ENCODE measurements at regions not wholly inside any gene's neighbourhood (a gene's known extent, or its start where the extent isn't known, plus 50 kb on each side); places are given as distances from the start of the nearest gene placed in this dataset.

- DNase-seq, result no peak
- Histone ChIP-seq H3K27me3 (no peaks in the 10 kb centered on the region), H3K4me3 (no peak overlapping the region), H3K36me3 (no peaks in the 10 kb centered on the region), H3K27ac (no peak overlapping the region), H3K9me3 (no peaks in the 10 kb centered on the region), H3K4me1 (no peaks in the 10 kb centered on the region)
- intact Hi-C loops (cut with DNase I; ENCODE audit: low total_unique reads) (no loop called here), in situ Hi-C loops (cut with MboI; ENCODE audit: low pct_ligation_motif_present in 1 of 4, low pct_unique_long_range_greater_than_20kb in 1 of 4, low sequenced_read_pairs in 3 of 4) (no loop called here)
- TF ChIP-seq CTCF (IDR thresholded peaks at IDR 0.05), result no peak
- no peak for TF ChIP-seq POLR2AphosphoS5 (IDR thresholded peaks at IDR 0.05)
- TF ChIP-seq EP300 (IDR thresholded peaks at IDR 0.05; ENCODE audit: low read depth), result no peak
- no peak for TF ChIP-seq POLR2A (IDR thresholded peaks at IDR 0.05)
- WGBS, 2 donors (ENCODE audit: low coverage in 1 of 2), result 86 to 88% methylated on average over 2 of the region's 2 CpGs
Observed at GRCh38 chr14:85474431-85474830, 55.5 kb upstream of the FLRT2 start.

- Histone ChIP-seq H3K27me3 (no peaks in the 10 kb centered on the region), H3K4me1 (no peaks in the 10 kb centered on the region), H3K36me3 (no peaks in the 10 kb centered on the region), H3K9me3 (no peaks in the 10 kb centered on the region), H3K27ac (no peak overlapping the region), H3K4me3 (no peak overlapping the region)
- no peak for DNase-seq
- in situ Hi-C loops (cut with MboI; ENCODE audit: low pct_ligation_motif_present in 1 of 4, low pct_unique_long_range_greater_than_20kb in 1 of 4, low sequenced_read_pairs in 3 of 4), result no loop called here
- intact Hi-C loops (cut with DNase I; ENCODE audit: low total_unique reads), result no loop called here
- 50 to 56% methylated on average over 3 of the region's 3 CpGs for WGBS, 2 donors (ENCODE audit: low coverage in 1 of 2)
- TF ChIP-seq POLR2AphosphoS5 (IDR thresholded peaks at IDR 0.05) (no peak), CTCF (IDR thresholded peaks at IDR 0.05) (no peak), POLR2A (IDR thresholded peaks at IDR 0.05) (no peak), EP300 (IDR thresholded peaks at IDR 0.05; ENCODE audit: low read depth) (no peak)
Observed at GRCh38 chr14:85475113-85475512, 54.8 kb upstream of the FLRT2 start.

- Histone ChIP-seq H3K4me3 (no peak overlapping the region), H3K27ac (no peak overlapping the region), H3K36me3 (no peaks in the 10 kb centered on the region), H3K4me1 (peaks cover 0 to 19% (median 5%) of the 10 kb centered on the region in 4 donors), H3K27me3 (no peaks in the 10 kb centered on the region), H3K9me3 (no peaks in the 10 kb centered on the region)
- in situ Hi-C loops (cut with MboI; ENCODE audit: low pct_ligation_motif_present in 1 of 4, low pct_unique_long_range_greater_than_20kb in 1 of 4, low sequenced_read_pairs in 3 of 4), result no loop called here
- WGBS, 2 donors (ENCODE audit: low coverage in 1 of 2), result 76 to 81% methylated on average over 3 of the region's 3 CpGs
- intact Hi-C loops (cut with DNase I; ENCODE audit: low total_unique reads), result no loop called here
- DNase-seq, result no peak
- no peak for TF ChIP-seq POLR2AphosphoS5 (IDR thresholded peaks at IDR 0.05)
- TF ChIP-seq POLR2A (IDR thresholded peaks at IDR 0.05), result no peak
- TF ChIP-seq EP300 (IDR thresholded peaks at IDR 0.05; ENCODE audit: low read depth), result no peak
- TF ChIP-seq CTCF (IDR thresholded peaks at IDR 0.05), result no peak
Observed at GRCh38 chr14:85479306-85479705, 50.6 kb upstream of the FLRT2 start.

- 83 to 85% methylated on average over 2 of the region's 2 CpGs for WGBS, 2 donors (ENCODE audit: low coverage in 1 of 2)
- no peaks in the 10 kb centered on the region for H3K27me3 ChIP-seq
- H3K36me3 ChIP-seq, result no peaks in the 10 kb centered on the region
- no peak for DNase-seq
- no peak overlapping the region for H3K4me3 ChIP-seq
- no peak overlapping the region for H3K27ac ChIP-seq
- H3K9me3 ChIP-seq, result no peaks in the 10 kb centered on the region
- no peak for TF ChIP-seq POLR2AphosphoS5 (IDR thresholded peaks at IDR 0.05)
- no peak for TF ChIP-seq EP300 (IDR thresholded peaks at IDR 0.05; ENCODE audit: low read depth)
- no peak for TF ChIP-seq POLR2A (IDR thresholded peaks at IDR 0.05)
- TF ChIP-seq CTCF (IDR thresholded peaks at IDR 0.05), result no peak
- in situ Hi-C loops (cut with MboI; ENCODE audit: low pct_ligation_motif_present in 1 of 4, low pct_unique_long_range_greater_than_20kb in 1 of 4, low sequenced_read_pairs in 3 of 4) (no loop called here), intact Hi-C loops (cut with DNase I; ENCODE audit: low total_unique reads) (no loop called here)
- peaks cover 0 to 19% (median 5%) of the 10 kb centered on the region in 4 donors for H3K4me1 ChIP-seq
Observed at GRCh38 chr14:85479771-85480170, 50.2 kb upstream of the FLRT2 start.

Small RNAs in the stretch of these regions (small RNA-seq; reads per million reads assigned to genes)
- 0 reads per million in 4 donors for gene AL161713.1
- 0 reads per million in 4 donors for gene AL163642.1
- 0 reads per million in 4 donors for gene RF00017
- 0 reads per million in 4 donors for gene RNU6-976P
- 0 reads per million in 4 donors for gene RNU6ATAC28P
- 0 reads per million in 4 donors for gene RNU7-51P

Measured in transverse colon (tissue), 4 donors.